ENCODE measurements at regions not wholly inside any gene's neighbourhood (a gene's known extent, or its start where the extent isn't known, plus 50 kb on each side); places are given as distances from the start of the nearest gene placed in this dataset.

GRCh38 chr16:89043636-89044417, 49.8 kb upstream of the ACSF3 start:
- DNase-seq = no peak

All from activated effector memory CD4-positive, alpha-beta T cell treated with Interleukin-2 at 50 U/mL for 16 hours (primary cell).